ENCODE measurements at regions not wholly inside any gene's neighbourhood (a gene's known extent, or its start where the extent isn't known, plus 50 kb on each side); places are given as distances from the start of the nearest gene placed in this dataset.

DNA sequence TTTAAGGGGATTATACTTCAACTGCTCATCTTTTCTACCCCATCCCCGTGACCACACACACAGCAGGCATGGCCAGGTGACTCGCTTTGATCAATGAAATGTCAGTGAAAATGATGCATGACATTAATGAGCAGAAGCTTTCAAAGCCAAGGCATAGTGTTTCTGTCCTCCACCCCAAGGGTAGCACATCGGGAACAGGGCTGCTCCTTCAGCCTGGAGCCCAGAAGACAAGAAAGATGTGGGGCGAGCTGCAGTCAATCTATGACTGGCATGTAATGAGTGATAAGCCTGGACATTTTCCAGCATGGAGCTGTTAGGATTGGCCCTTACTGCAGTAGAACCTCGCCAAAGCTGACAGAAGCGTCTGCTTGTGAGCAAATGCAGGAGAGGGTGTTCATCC lies 122.6 kb upstream of the IRX2 start:
- Histone ChIP-seq H3K79me2 (ENCODE audit: low read length) (no peaks in the 10 kb centered on the region), H3K9me3 (ENCODE audit: low read length) (peaks cover 14% of the 10 kb centered on the region)
- no peak for DNase-seq

GRCh38 chr5:2872676-2873075 lies 121.2 kb upstream of the IRX2 start:
- DNase-seq, result no peak
- H3K79me2 ChIP-seq (ENCODE audit: low read length), result no peaks in the 10 kb centered on the region
- H3K9me3 ChIP-seq (ENCODE audit: low read length), result peaks cover 10% of the 10 kb centered on the region
- H3K4me3 ChIP-seq (ENCODE audit: low read length), result no peak overlapping the region
- H3K36me3 ChIP-seq (ENCODE audit: insufficient read depth, low read length), result no peaks in the 10 kb centered on the region
- H3K9ac ChIP-seq (ENCODE audit: low read length), result no peak overlapping the region
- no peaks in the 10 kb centered on the region for H4K20me1 ChIP-seq (ENCODE audit: insufficient read depth, low read depth, low read length)
- no peaks in the 10 kb centered on the region for H3K9me2 ChIP-seq (replicated peaks; ENCODE audit: insufficient read depth, low read length)
- H3K27me3 ChIP-seq (ENCODE audit: low read length), result no peaks in the 10 kb centered on the region
- no peak overlapping the region for H3K4me2 ChIP-seq (ENCODE audit: low read depth, low read length, poor library complexity, severe bottlenecking)
- H3K4me1 ChIP-seq (ENCODE audit: low read length), result no peaks in the 10 kb centered on the region
- H2AFZ ChIP-seq (ENCODE audit: low read length), result no peak overlapping the region
- H3K27ac ChIP-seq (ENCODE audit: low read length), result no peak overlapping the region

More for the DNA sequence above, 122.6 kb upstream of the IRX2 start:
- H3K4me2 ChIP-seq (ENCODE audit: low read depth, low read length, poor library complexity, severe bottlenecking), result no peak overlapping the region
- H4K20me1 ChIP-seq (ENCODE audit: insufficient read depth, low read depth, low read length), result no peaks in the 10 kb centered on the region
- H3K9ac ChIP-seq (ENCODE audit: low read length), result no peak overlapping the region
- H3K9me2 ChIP-seq (replicated peaks; ENCODE audit: insufficient read depth, low read length), result no peaks in the 10 kb centered on the region
- H3K27ac ChIP-seq (ENCODE audit: low read length), result no peak overlapping the region
- no peak overlapping the region for H2AFZ ChIP-seq (ENCODE audit: low read length)
- no peaks in the 10 kb centered on the region for H3K4me1 ChIP-seq (ENCODE audit: low read length)
- no peaks in the 10 kb centered on the region for H3K36me3 ChIP-seq (ENCODE audit: insufficient read depth, low read length)
- no peaks in the 10 kb centered on the region for H3K27me3 ChIP-seq (ENCODE audit: low read length)
- H3K4me3 ChIP-seq (ENCODE audit: low read length), result no peak overlapping the region

GRCh38 chr5:2871282-2871681 lies 119.8 kb upstream of the IRX2 start:
- Histone ChIP-seq H2AFZ (ENCODE audit: low read length) (no peak overlapping the region), H3K4me2 (ENCODE audit: low read depth, low read length, poor library complexity, severe bottlenecking) (no peak overlapping the region), H3K9me3 (ENCODE audit: low read length) (peaks cover 8% of the 10 kb centered on the region), H3K79me2 (ENCODE audit: low read length) (no peaks in the 10 kb centered on the region), H3K27ac (ENCODE audit: low read length) (no peak overlapping the region), H3K4me1 (ENCODE audit: low read length) (no peaks in the 10 kb centered on the region), H3K36me3 (ENCODE audit: insufficient read depth, low read length) (no peaks in the 10 kb centered on the region), H3K4me3 (ENCODE audit: low read length) (no peak overlapping the region), H3K9ac (ENCODE audit: low read length) (no peak overlapping the region), H3K27me3 (ENCODE audit: low read length) (no peaks in the 10 kb centered on the region), H4K20me1 (ENCODE audit: insufficient read depth, low read depth, low read length) (no peaks in the 10 kb centered on the region), H3K9me2 (replicated peaks; ENCODE audit: insufficient read depth, low read length) (no peaks in the 10 kb centered on the region)
- no peak for DNase-seq

GRCh38 chr5:2869471-2869870 lies 118.0 kb upstream of the IRX2 start:
- no peak for DNase-seq
- H3K4me3 ChIP-seq (ENCODE audit: low read length), result no peak overlapping the region
- peaks cover 4% of the 10 kb centered on the region for H3K9me3 ChIP-seq (ENCODE audit: low read length)

GRCh38 chr5:2867373-2867933 lies 116.0 kb upstream of the IRX2 start:
- Histone ChIP-seq H3K9ac (ENCODE audit: low read length) (no peak overlapping the region), H3K9me2 (replicated peaks; ENCODE audit: insufficient read depth, low read length) (no peaks in the 10 kb centered on the region), H2AFZ (ENCODE audit: low read length) (no peak overlapping the region), H3K79me2 (ENCODE audit: low read length) (no peaks in the 10 kb centered on the region), H3K4me3 (ENCODE audit: low read length) (no peak overlapping the region), H3K27me3 (ENCODE audit: low read length) (no peaks in the 10 kb centered on the region), H3K4me1 (ENCODE audit: low read length) (no peaks in the 10 kb centered on the region), H3K4me2 (ENCODE audit: low read depth, low read length, poor library complexity, severe bottlenecking) (no peak overlapping the region), H4K20me1 (ENCODE audit: insufficient read depth, low read depth, low read length) (no peaks in the 10 kb centered on the region), H3K36me3 (ENCODE audit: insufficient read depth, low read length) (no peaks in the 10 kb centered on the region), H3K27ac (ENCODE audit: low read length) (no peak overlapping the region), H3K9me3 (ENCODE audit: low read length) (peaks cover 10% of the 10 kb centered on the region)
- no peak for DNase-seq

More at GRCh38 chr5:2869471-2869870, 118.0 kb upstream of the IRX2 start:
- Histone ChIP-seq H3K79me2 (ENCODE audit: low read length) (no peaks in the 10 kb centered on the region), H3K4me1 (ENCODE audit: low read length) (no peaks in the 10 kb centered on the region), H3K9ac (ENCODE audit: low read length) (no peak overlapping the region), H3K36me3 (ENCODE audit: insufficient read depth, low read length) (no peaks in the 10 kb centered on the region), H3K27me3 (ENCODE audit: low read length) (no peaks in the 10 kb centered on the region), H3K27ac (ENCODE audit: low read length) (no peak overlapping the region), H4K20me1 (ENCODE audit: insufficient read depth, low read depth, low read length) (no peaks in the 10 kb centered on the region), H3K4me2 (ENCODE audit: low read depth, low read length, poor library complexity, severe bottlenecking) (no peak overlapping the region), H2AFZ (ENCODE audit: low read length) (no peak overlapping the region), H3K9me2 (replicated peaks; ENCODE audit: insufficient read depth, low read length) (no peaks in the 10 kb centered on the region)

DNA sequence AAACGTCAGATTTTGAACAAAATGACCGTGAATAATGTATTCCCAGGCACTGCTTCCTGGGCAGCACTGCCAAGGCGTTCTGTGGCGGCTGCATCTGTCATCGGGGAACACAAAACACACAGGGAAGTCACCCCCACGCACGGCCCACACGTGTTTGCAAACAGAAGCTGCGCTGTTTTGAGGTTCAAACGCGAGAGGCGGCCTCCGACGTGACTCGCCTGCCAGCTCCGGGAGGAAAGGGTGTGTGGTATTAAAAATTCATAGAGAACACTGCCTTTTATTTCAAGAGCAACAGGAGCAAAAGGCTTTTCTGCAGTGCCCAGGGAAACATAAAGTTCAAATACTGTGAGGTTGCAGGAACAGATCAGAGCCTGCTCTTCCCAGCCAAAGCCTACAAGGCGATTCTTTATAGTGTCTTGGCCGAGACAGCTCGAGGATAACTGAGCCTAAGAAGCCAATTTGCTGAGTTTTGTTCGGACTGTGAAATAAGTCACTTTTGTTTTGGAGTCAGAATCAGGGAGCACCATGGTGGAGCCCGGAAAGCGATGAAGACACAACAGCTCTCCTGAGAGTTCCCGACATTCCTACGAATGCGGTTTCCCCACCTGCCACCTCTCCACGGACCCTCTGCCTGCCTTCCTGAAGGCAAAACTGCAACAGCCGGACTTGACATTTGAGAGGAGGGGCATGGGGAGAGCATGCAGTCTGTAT lies 115.3 kb upstream of the IRX2 start:
- H2AFZ ChIP-seq (ENCODE audit: low read length), result no peak overlapping the region
- H3K27me3 ChIP-seq (ENCODE audit: low read length), result no peaks in the 10 kb centered on the region
- no peak for DNase-seq
- H3K9ac ChIP-seq (ENCODE audit: low read length), result no peak overlapping the region
- no peak overlapping the region for H3K27ac ChIP-seq (ENCODE audit: low read length)
- H3K79me2 ChIP-seq (ENCODE audit: low read length), result no peaks in the 10 kb centered on the region
- H3K9me3 ChIP-seq (ENCODE audit: low read length), result peaks cover 10% of the 10 kb centered on the region
- H4K20me1 ChIP-seq (ENCODE audit: insufficient read depth, low read depth, low read length), result no peaks in the 10 kb centered on the region
- no peak overlapping the region for H3K4me2 ChIP-seq (ENCODE audit: low read depth, low read length, poor library complexity, severe bottlenecking)
- H3K9me2 ChIP-seq (replicated peaks; ENCODE audit: insufficient read depth, low read length), result no peaks in the 10 kb centered on the region
- no peaks in the 10 kb centered on the region for H3K4me1 ChIP-seq (ENCODE audit: low read length)
- H3K36me3 ChIP-seq (ENCODE audit: insufficient read depth, low read length), result no peaks in the 10 kb centered on the region
- H3K4me3 ChIP-seq (ENCODE audit: low read length), result no peak overlapping the region

DNA sequence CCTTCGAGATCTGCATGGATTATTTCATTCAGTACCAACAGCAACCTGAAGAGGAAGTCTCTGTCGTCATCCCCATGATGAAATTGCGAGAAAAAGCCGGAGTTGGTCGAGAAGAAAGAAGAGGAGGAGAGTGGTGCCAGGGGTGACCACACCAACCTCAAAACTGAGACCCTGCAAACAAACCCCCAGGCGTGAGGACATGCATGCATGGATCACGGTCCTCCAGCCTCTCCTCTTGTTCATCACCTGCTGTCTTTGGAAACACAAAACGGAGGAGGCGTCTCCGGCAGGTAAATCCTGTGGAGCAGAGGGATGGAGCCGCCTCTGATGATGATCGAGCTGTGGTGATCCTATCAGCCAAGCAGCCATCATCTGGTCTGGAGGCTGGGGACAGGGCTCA lies 114.4 kb upstream of the IRX2 start:
- Histone ChIP-seq H3K27ac (ENCODE audit: low read length) (no peak overlapping the region), H3K4me1 (ENCODE audit: low read length) (no peaks in the 10 kb centered on the region), H2AFZ (ENCODE audit: low read length) (no peak overlapping the region), H4K20me1 (ENCODE audit: insufficient read depth, low read depth, low read length) (no peaks in the 10 kb centered on the region), H3K4me3 (ENCODE audit: low read length) (no peak overlapping the region), H3K9ac (ENCODE audit: low read length) (no peak overlapping the region), H3K79me2 (ENCODE audit: low read length) (no peaks in the 10 kb centered on the region), H3K9me2 (replicated peaks; ENCODE audit: insufficient read depth, low read length) (no peaks in the 10 kb centered on the region), H3K9me3 (ENCODE audit: low read length) (peaks cover 16% of the 10 kb centered on the region), H3K36me3 (ENCODE audit: insufficient read depth, low read length) (no peaks in the 10 kb centered on the region), H3K27me3 (ENCODE audit: low read length) (no peaks in the 10 kb centered on the region), H3K4me2 (ENCODE audit: low read depth, low read length, poor library complexity, severe bottlenecking) (no peak overlapping the region)
- no peak for DNase-seq

DNA sequence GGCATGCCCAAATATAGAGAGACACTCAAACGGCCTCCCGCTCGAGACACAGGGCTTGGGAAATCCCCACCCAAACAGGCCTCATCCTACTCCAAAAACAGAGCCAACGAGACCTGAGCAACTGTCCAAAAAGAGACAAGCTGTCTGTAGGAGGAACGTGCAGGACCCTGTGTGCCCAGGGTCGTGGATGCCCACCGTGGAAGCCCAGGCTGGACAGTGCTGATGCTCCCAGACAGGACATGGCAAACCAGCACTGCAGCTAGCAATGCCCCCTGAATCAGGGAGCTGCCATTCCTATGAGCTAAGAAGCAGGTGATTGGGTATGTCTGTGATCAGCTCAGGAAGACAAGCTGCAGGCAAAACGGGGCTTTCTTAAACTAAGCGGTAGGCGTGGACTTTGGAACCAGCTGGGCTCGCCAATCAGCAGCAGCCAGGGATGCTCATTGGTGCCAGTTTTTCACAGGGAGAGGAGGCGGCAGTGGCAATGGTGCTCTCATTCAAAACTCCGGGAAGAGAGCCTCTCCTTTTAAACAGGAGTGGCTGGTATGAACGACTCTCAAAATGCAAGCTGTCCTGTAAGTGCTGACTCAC lies 113.1 kb upstream of the IRX2 start:
- no peak overlapping the region for H3K4me2 ChIP-seq (ENCODE audit: low read depth, low read length, poor library complexity, severe bottlenecking)
- DNase-seq, result no peak
- H4K20me1 ChIP-seq (ENCODE audit: insufficient read depth, low read depth, low read length), result no peaks in the 10 kb centered on the region
- no peak overlapping the region for H3K4me3 ChIP-seq (ENCODE audit: low read length)
- H3K9me2 ChIP-seq (replicated peaks; ENCODE audit: insufficient read depth, low read length), result no peaks in the 10 kb centered on the region
- no peaks in the 10 kb centered on the region for H3K36me3 ChIP-seq (ENCODE audit: insufficient read depth, low read length)
- H3K4me1 ChIP-seq (ENCODE audit: low read length), result no peaks in the 10 kb centered on the region
- H3K9me3 ChIP-seq (ENCODE audit: low read length), result peaks cover 16% of the 10 kb centered on the region
- H3K27ac ChIP-seq (ENCODE audit: low read length), result no peak overlapping the region
- H3K9ac ChIP-seq (ENCODE audit: low read length), result no peak overlapping the region
- no peaks in the 10 kb centered on the region for H3K79me2 ChIP-seq (ENCODE audit: low read length)
- no peaks in the 10 kb centered on the region for H3K27me3 ChIP-seq (ENCODE audit: low read length)
- H2AFZ ChIP-seq (ENCODE audit: low read length), result no peak overlapping the region

All from Karpas-422 (cell line).